HEK293T (cell line): ENCODE measurements at regions not wholly inside any gene's neighbourhood (a gene's known extent, or its start where the extent isn't known, plus 50 kb on each side); places are given as distances from the start of the nearest gene placed in this dataset.
"Not testable (repeated sequence)": the region's sequence is repeated elsewhere in the genome, so short reads cannot be mapped to it uniquely, and the experiment has no call there.

ENCODE experiments used
- CTCF ChIA-PET: fragments of 350-600 bp; formaldehyde crosslinking; extraction: SDS; loops from one replicate; lab custom pipeline; 2021; ENCODE audit warnings: antibody characterized with exemption, inconsistent platforms; lab: Yijun Ruan, JAX
- POLR2A ChIA-PET: fragments of 350-600 bp; formaldehyde crosslinking; extraction: SDS; loops from one replicate; lab custom pipeline; 2020; ENCODE audit warnings: antibody characterized with exemption, inconsistent platforms; lab: Yijun Ruan, JAX
- DNase-seq: peaks from one replicate; pipeline ENCODE4 v3.0.0; 2012; ENCODE audit warnings: mixed read lengths; ENCODE audit errors: extremely low spot score
- ARNT ChIP-seq: fragments of 450-650 bp; IDR thresholded peaks from 2 replicates; pipeline ENCODE4 v1.6.1; 2017; ENCODE audit warnings: mild to moderate bottlenecking
- BHLHE40 ChIP-seq: fragments of 450-650 bp; IDR thresholded peaks from 2 replicates; pipeline ENCODE4 v1.6.1; 2016; ENCODE audit warnings: mild to moderate bottlenecking, moderate library complexity, borderline replicate concordance
- CTBP1 ChIP-seq: fragments of 450-650 bp; IDR thresholded peaks from 2 replicates; pipeline ENCODE4 v1.6.1; 2016; ENCODE audit warnings: borderline replicate concordance
- ELF4 ChIP-seq: fragments of 450-650 bp; IDR thresholded peaks from 2 replicates; pipeline ENCODE4 v1.6.1; 2017; ENCODE audit warnings: antibody characterized with exemption
- FOXA1 ChIP-seq: fragments of 450-650 bp; IDR thresholded peaks from 2 replicates; pipeline ENCODE4 v1.6.1; 2016; ENCODE audit warnings: mild to moderate bottlenecking
- FOXK2 ChIP-seq: fragments of 450-650 bp; IDR thresholded peaks from 2 replicates; pipeline ENCODE4 v1.6.1; 2016; ENCODE audit warnings: mild to moderate bottlenecking
- FOXM1 ChIP-seq: fragments of 450-650 bp; IDR thresholded peaks from 2 replicates; pipeline ENCODE4 v1.6.1; 2017; ENCODE audit warnings: mild to moderate bottlenecking, borderline replicate concordance
- HDGF ChIP-seq: fragments of 450-650 bp; IDR thresholded peaks from 2 replicates; pipeline ENCODE4 v1.6.1; 2017; ENCODE audit warnings: antibody characterized with exemption, borderline replicate concordance
- L3MBTL2 ChIP-seq: fragments of 450-650 bp; conservative IDR thresholded peaks from 2 replicates; pipeline ENCODE4 v1.6.1; 2016; ENCODE audit warnings: mild to moderate bottlenecking
- LEF1 ChIP-seq: fragments of 450-650 bp; IDR thresholded peaks from 2 replicates; pipeline ENCODE4 v1.6.1; 2017; ENCODE audit warnings: mild to moderate bottlenecking, borderline replicate concordance
- NFRKB ChIP-seq: fragments of 450-650 bp; IDR thresholded peaks from 2 replicates; pipeline ENCODE4 v1.6.1; 2016; ENCODE audit warnings: mild to moderate bottlenecking, moderate library complexity
- PKNOX1 ChIP-seq: fragments of 450-650 bp; IDR thresholded peaks from 2 replicates; pipeline ENCODE4 v1.6.1; 2016
- SP1 ChIP-seq: fragments of 450-650 bp; IDR thresholded peaks from 2 replicates; pipeline ENCODE4 v1.6.1; 2017
- SUZ12 ChIP-seq: fragments of 450-650 bp; IDR thresholded peaks from 2 replicates; pipeline ENCODE4 v1.6.1; 2016; ENCODE audit warnings: mild to moderate bottlenecking
- TARDBP ChIP-seq: fragments of 450-650 bp; IDR thresholded peaks from 2 replicates; pipeline ENCODE4 v1.6.1; 2016
- ZNF384 ChIP-seq: fragments of 450-650 bp; IDR thresholded peaks from 2 replicates; pipeline ENCODE4 v1.6.1; 2016

- POLR2A ChIA-PET, result no interaction called here
- CTCF ChIA-PET, result no interaction called here
- no peak for TF ChIP-seq HDGF
- no peak for TF ChIP-seq CTBP1
- TF ChIP-seq L3MBTL2, result no peak
- no peak for TF ChIP-seq FOXM1
- no peak for TF ChIP-seq ELF4
- no peak for TF ChIP-seq FOXA1
- no peak for TF ChIP-seq FOXK2
- no peak for TF ChIP-seq LEF1
- no peak for DNase-seq
Measured at GRCh38 chr14:105899657-105900397, 373.4 kb downstream of the TMEM121 start.

GRCh38 chr14:105900398-105901160, 374.2 kb downstream of the TMEM121 start:
- DNase-seq, result no peak

GRCh38 chr14:105901226-105901625, 374.8 kb downstream of the TMEM121 start:
- POLR2A ChIA-PET, result no interaction called here
- no peak for TF ChIP-seq SP1
- TF ChIP-seq SUZ12, result no peak
- no peak for TF ChIP-seq HDGF
- TF ChIP-seq ARNT, result no peak
- TF ChIP-seq FOXK2, result no peak
- TF ChIP-seq NFRKB, result no peak
- no peak for TF ChIP-seq BHLHE40
- no peak for TF ChIP-seq FOXM1
- TF ChIP-seq FOXA1, result no peak
- TF ChIP-seq L3MBTL2, result no peak
- TF ChIP-seq ZNF384, result no peak
- TF ChIP-seq PKNOX1, result no peak
- CTCF ChIA-PET, result no interaction called here
- no peak for DNase-seq

More at GRCh38 chr14:105900398-105901160, 374.2 kb downstream of the TMEM121 start:
- POLR2A ChIA-PET, result no interaction called here
- CTCF ChIA-PET, result no interaction called here
- TF ChIP-seq NFRKB (no peak), FOXA1 (no peak), CTBP1 (no peak), BHLHE40 (no peak), ELF4 (no peak), SUZ12 (no peak), ARNT (no peak)

- POLR2A ChIA-PET, result no interaction called here
- TF ChIP-seq ZNF384 (no peak), ELF4 (no peak), SUZ12 (no peak), ARNT (no peak), PKNOX1 (no peak)
- CTCF ChIA-PET, result no interaction called here
- DNase-seq, result no peak
Measured at GRCh38 chr14:105902131-105902898, 375.9 kb downstream of the TMEM121 start.

GRCh38 chr14:105902899-105903165, 376.4 kb downstream of the TMEM121 start:
- CTCF ChIA-PET, POLR2A ChIA-PET, DNase-seq: not testable (repeated sequence)

GRCh38 chr14:105903971-105904370, 377.6 kb downstream of the TMEM121 start:
- TF ChIP-seq FOXK2 (no peak), PKNOX1 (no peak), HDGF (no peak), ZNF384 (no peak), LEF1 (no peak), SP1 (no peak), ARNT (no peak), BHLHE40 (no peak), L3MBTL2 (no peak), ELF4 (no peak), FOXA1 (no peak), FOXM1 (no peak), CTBP1 (no peak), TARDBP (no peak), SUZ12 (no peak), NFRKB (no peak)
- ChIA-PET POLR2A (no interaction called here), CTCF (no interaction called here)
- no peak for DNase-seq
